SK-N-SH treated with all-trans-retinoic acid at 6 μM for 48 hours (cell line): ENCODE measurements at regions not wholly inside any gene's neighbourhood (a gene's known extent, or its start where the extent isn't known, plus 50 kb on each side); places are given as distances from the start of the nearest gene placed in this dataset.

Experiments used
- ATAC-seq: fragments of 200-7000 bp; cut with Tn5 transposase; 3 replicates; pipeline ENCODE4 v1.9.1; 2020; ENCODE audit warnings: mild to moderate bottlenecking, moderate library complexity
- ARNTL ChIP-seq: fragments of 450-650 bp; formaldehyde crosslinking; IDR thresholded peaks from 2 replicates; pipeline ENCODE4 v1.5.0; 2020; ENCODE audit warnings: low read depth, mild to moderate bottlenecking, moderate library complexity, borderline replicate concordance
- BACH2 ChIP-seq: fragments of 250-450 bp; sonication (Bioruptor Pico); IDR thresholded peaks from 2 replicates; pipeline ENCODE4 v1.9.0; 2021; ENCODE audit warnings: mild to moderate bottlenecking, borderline replicate concordance
- CSDC2 ChIP-seq: fragments of 250-450 bp; sonication (Bioruptor Pico); IDR thresholded peaks from 2 replicates; pipeline ENCODE4 v1.5.0; 2020; ENCODE audit warnings: mild to moderate bottlenecking, moderate library complexity
- ESRRG ChIP-seq: fragments of 250-450 bp; sonication (Bioruptor Pico); IDR thresholded peaks from 2 replicates; pipeline ENCODE4 v1.6.1; 2021; ENCODE audit warnings: mild to moderate bottlenecking
- GLIS3 ChIP-seq: fragments of 250-450 bp; sonication (Bioruptor Pico); IDR thresholded peaks from 2 replicates; pipeline ENCODE4 v1.5.0; 2020; ENCODE audit warnings: mild to moderate bottlenecking, moderate library complexity
- ISL1 ChIP-seq: fragments of 250-450 bp; sonication (Bioruptor Pico); IDR thresholded peaks from 2 replicates; pipeline ENCODE4 v2.1.2; 2022; ENCODE audit warnings: mild to moderate bottlenecking, moderate library complexity
- OSR1 ChIP-seq: fragments of 250-450 bp; sonication (Bioruptor Pico); IDR thresholded peaks from 2 replicates; pipeline ENCODE4 v1.8.0; 2022; ENCODE audit warnings: moderate library complexity, mild to moderate bottlenecking, inconsistent platforms
- PPARA ChIP-seq: fragments of 250-450 bp; sonication (Bioruptor Pico); IDR thresholded peaks from 2 replicates; pipeline ENCODE4 v1.5.0; 2020; ENCODE audit warnings: mild to moderate bottlenecking, borderline replicate concordance
- RARB ChIP-seq: fragments of 250-450 bp; sonication (Bioruptor Pico); IDR thresholded peaks from 2 replicates; pipeline ENCODE4 v1.8.0; 2021; ENCODE audit warnings: mild to moderate bottlenecking, moderate library complexity
- SNAI2 ChIP-seq: fragments of 250-450 bp; sonication (Bioruptor Pico); IDR thresholded peaks from 2 replicates; pipeline ENCODE4 v1.5.0; 2020; ENCODE audit warnings: mild to moderate bottlenecking, moderate library complexity
- TCF4 ChIP-seq: fragments of 250-450 bp; sonication (Bioruptor Pico); IDR thresholded peaks from 2 replicates; pipeline ENCODE4 v1.8.0; 2021; ENCODE audit warnings: mild to moderate bottlenecking, moderate library complexity, borderline replicate concordance
- TOX ChIP-seq: fragments of 250-450 bp; sonication (Bioruptor Pico); IDR thresholded peaks from 2 replicates; pipeline ENCODE4 v1.8.0; 2021; ENCODE audit warnings: mild to moderate bottlenecking, moderate library complexity, borderline replicate concordance
- ZC3H10 ChIP-seq: fragments of 250-450 bp; sonication (Bioruptor Pico); IDR thresholded peaks from 2 replicates; pipeline ENCODE4 v1.5.1; 2021; ENCODE audit warnings: mild to moderate bottlenecking, moderate library complexity
- ZFP3 ChIP-seq: fragments of 250-450 bp; sonication (Bioruptor Pico); IDR thresholded peaks from 2 replicates; pipeline ENCODE4 v1.5.0; 2020; ENCODE audit warnings: mild to moderate bottlenecking, moderate library complexity
- ZNF565 ChIP-seq: fragments of 450-650 bp; formaldehyde crosslinking; conservative IDR thresholded peaks from 2 replicates; pipeline ENCODE4 v1.5.0; 2020; ENCODE audit warnings: low read depth, mild to moderate bottlenecking, moderate library complexity
- ZNF70 ChIP-seq: fragments of 450-650 bp; formaldehyde crosslinking; IDR thresholded peaks from 2 replicates; pipeline ENCODE4 v1.5.0; 2020; ENCODE audit warnings: mild to moderate bottlenecking, moderate library complexity
- ZNF8 ChIP-seq: fragments of 450-650 bp; formaldehyde crosslinking; IDR thresholded peaks from 2 replicates; pipeline ENCODE4 v1.5.0; 2020; ENCODE audit warnings: mild to moderate bottlenecking, moderate library complexity
- TF ChIP-seq, protein P1 (sequence below): fragments of 250-450 bp; sonication (Bioruptor Pico); IDR thresholded peaks from 2 replicates; pipeline ENCODE4 v1.5.1; 2021; ENCODE audit warnings: mild to moderate bottlenecking, moderate library complexity
- TF ChIP-seq, protein P2 (sequence below): fragments of 250-450 bp; sonication (Bioruptor Pico); IDR thresholded peaks from 2 replicates; pipeline ENCODE4 v1.8.0; 2020; ENCODE audit warnings: mild to moderate bottlenecking, moderate library complexity, borderline replicate concordance
- TF ChIP-seq, protein P3 (sequence below): fragments of 250-450 bp; sonication (Bioruptor Pico); IDR thresholded peaks from 2 replicates; pipeline ENCODE4 v1.8.0; 2021; ENCODE audit warnings: low read depth, mild to moderate bottlenecking, moderate library complexity, borderline replicate concordance
- TF ChIP-seq, protein P4 (sequence below): fragments of 250-450 bp; sonication (Bioruptor Pico); IDR thresholded peaks from 2 replicates; pipeline ENCODE4 v1.5.0; 2020; ENCODE audit warnings: mild to moderate bottlenecking, moderate library complexity

DNA sequence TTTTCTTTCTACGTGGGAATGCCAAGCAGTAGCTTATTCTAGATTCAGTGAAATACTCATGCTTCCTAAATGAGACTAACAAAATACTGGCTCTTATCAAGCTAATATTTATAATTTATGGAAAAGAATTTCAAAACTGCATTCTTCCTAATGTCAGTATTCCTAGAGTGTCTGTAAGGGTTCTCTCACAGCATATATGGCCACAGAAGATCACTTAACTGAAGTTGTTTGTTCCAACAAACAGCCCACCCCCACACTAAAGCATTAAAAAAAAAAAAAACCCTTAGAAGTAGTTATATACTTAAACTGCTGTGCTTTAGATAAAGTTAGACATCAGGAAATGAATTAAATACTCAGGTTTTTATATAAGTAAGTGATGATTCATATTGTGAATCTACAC lies 247.7 kb upstream of the HSF2 start (continued):
- TF ChIP-seq, protein P1, sequence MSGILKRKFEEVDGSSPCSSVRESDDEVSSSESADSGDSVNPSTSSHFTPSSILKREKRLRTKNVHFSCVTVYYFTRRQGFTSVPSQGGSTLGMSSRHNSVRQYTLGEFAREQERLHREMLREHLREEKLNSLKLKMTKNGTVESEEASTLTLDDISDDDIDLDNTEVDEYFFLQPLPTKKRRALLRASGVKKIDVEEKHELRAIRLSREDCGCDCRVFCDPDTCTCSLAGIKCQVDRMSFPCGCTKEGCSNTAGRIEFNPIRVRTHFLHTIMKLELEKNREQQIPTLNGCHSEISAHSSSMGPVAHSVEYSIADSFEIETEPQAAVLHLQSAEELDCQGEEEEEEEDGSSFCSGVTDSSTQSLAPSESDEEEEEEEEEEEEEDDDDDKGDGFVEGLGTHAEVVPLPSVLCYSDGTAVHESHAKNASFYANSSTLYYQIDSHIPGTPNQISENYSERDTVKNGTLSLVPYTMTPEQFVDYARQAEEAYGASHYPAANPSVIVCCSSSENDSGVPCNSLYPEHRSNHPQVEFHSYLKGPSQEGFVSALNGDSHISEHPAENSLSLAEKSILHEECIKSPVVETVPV (CRISPR knock-in tag): no peak
- TF ChIP-seq ZC3H10 (CRISPR knock-in tag) (no peak), ZNF70 (no peak), ZFP3 (CRISPR knock-in tag) (no peak)

DNA sequence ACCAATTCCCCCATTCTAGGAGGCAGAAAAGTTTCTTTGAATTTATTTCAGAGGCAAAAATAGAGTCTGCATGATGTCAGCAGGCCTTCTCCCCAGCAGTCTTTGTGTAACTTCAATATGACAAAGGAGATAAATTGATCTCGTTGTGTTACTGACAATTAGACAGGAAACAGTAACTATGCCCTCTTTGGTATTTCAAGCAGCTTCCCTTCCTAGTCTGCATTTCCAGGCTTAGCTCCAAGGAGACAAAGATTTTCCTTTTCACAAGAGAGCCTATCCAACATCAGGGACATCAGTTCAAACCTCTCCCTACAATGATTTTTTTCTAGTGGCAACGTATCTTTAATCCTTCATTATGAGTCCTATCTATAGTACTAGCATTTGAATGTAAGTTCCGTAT lies 245.9 kb upstream of the HSF2 start:
- no peak for TF ChIP-seq RARB (CRISPR knock-in tag)
- TF ChIP-seq TOX (CRISPR knock-in tag): no peak
- no peak for TF ChIP-seq ZNF8 (CRISPR knock-in tag)
- no peak for TF ChIP-seq ZNF70
- TF ChIP-seq GLIS3 (CRISPR knock-in tag): no peak
- TF ChIP-seq ZFP3 (CRISPR knock-in tag): no peak
- no peak for TF ChIP-seq OSR1 (CRISPR knock-in tag)
- TF ChIP-seq ISL1 (CRISPR knock-in tag): no peak
- TF ChIP-seq, protein P2, sequence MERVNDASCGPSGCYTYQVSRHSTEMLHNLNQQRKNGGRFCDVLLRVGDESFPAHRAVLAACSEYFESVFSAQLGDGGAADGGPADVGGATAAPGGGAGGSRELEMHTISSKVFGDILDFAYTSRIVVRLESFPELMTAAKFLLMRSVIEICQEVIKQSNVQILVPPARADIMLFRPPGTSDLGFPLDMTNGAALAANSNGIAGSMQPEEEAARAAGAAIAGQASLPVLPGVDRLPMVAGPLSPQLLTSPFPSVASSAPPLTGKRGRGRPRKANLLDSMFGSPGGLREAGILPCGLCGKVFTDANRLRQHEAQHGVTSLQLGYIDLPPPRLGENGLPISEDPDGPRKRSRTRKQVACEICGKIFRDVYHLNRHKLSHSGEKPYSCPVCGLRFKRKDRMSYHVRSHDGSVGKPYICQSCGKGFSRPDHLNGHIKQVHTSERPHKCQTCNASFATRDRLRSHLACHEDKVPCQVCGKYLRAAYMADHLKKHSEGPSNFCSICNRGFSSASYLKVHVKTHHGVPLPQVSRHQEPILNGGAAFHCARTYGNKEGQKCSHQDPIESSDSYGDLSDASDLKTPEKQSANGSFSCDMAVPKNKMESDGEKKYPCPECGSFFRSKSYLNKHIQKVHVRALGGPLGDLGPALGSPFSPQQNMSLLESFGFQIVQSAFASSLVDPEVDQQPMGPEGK (CRISPR knock-in tag): no peak
- TF ChIP-seq ARNTL: no peak
- TF ChIP-seq, protein P3, sequence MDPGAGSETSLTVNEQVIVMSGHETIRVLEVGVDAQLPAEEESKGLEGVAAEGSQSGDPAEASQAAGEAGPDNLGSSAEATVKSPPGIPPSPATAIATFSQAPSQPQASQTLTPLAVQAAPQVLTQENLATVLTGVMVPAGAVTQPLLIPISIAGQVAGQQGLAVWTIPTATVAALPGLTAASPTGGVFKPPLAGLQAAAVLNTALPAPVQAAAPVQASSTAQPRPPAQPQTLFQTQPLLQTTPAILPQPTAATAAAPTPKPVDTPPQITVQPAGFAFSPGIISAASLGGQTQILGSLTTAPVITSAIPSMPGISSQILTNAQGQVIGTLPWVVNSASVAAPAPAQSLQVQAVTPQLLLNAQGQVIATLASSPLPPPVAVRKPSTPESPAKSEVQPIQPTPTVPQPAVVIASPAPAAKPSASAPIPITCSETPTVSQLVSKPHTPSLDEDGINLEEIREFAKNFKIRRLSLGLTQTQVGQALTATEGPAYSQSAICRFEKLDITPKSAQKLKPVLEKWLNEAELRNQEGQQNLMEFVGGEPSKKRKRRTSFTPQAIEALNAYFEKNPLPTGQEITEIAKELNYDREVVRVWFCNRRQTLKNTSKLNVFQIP (CRISPR knock-in tag): no peak
- no peak for TF ChIP-seq TCF4 (CRISPR knock-in tag)
- no peak for TF ChIP-seq SNAI2 (CRISPR knock-in tag)
- TF ChIP-seq, protein P1 (CRISPR knock-in tag): no peak
- TF ChIP-seq ESRRG (CRISPR knock-in tag): no peak
- TF ChIP-seq CSDC2: no peak
- TF ChIP-seq PPARA (CRISPR knock-in tag): no peak
- no peak for TF ChIP-seq ZC3H10 (CRISPR knock-in tag)
- TF ChIP-seq BACH2 (CRISPR knock-in tag): no peak
- ATAC-seq: no peak

DNA sequence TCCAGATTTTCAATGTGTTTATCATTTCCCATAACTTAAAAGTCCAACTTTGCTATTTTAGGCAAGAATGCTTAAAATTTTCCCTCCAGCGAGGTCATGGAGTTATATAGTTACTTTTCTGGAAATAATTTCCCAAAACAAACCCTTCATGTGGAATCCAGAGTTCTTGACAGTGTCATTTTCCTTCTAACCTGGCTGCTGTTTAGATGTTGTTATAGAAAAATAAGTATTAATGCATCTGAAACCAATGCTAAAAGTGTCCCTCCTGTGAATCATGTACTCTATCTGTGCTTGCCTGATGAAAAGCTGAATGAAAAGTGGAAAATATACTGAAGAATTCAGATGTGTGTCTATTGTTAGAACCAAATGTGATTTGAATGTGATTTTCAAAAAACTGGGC lies 245.3 kb upstream of the HSF2 start:
- TF ChIP-seq PPARA (CRISPR knock-in tag) (no peak), TCF4 (CRISPR knock-in tag) (no peak), BACH2 (CRISPR knock-in tag) (no peak), TOX (CRISPR knock-in tag) (no peak), ZNF565 (CRISPR knock-in tag) (no peak), ARNTL (no peak), OSR1 (CRISPR knock-in tag) (no peak), ISL1 (CRISPR knock-in tag) (no peak), ZNF8 (CRISPR knock-in tag) (no peak)
- TF ChIP-seq, protein P4, sequence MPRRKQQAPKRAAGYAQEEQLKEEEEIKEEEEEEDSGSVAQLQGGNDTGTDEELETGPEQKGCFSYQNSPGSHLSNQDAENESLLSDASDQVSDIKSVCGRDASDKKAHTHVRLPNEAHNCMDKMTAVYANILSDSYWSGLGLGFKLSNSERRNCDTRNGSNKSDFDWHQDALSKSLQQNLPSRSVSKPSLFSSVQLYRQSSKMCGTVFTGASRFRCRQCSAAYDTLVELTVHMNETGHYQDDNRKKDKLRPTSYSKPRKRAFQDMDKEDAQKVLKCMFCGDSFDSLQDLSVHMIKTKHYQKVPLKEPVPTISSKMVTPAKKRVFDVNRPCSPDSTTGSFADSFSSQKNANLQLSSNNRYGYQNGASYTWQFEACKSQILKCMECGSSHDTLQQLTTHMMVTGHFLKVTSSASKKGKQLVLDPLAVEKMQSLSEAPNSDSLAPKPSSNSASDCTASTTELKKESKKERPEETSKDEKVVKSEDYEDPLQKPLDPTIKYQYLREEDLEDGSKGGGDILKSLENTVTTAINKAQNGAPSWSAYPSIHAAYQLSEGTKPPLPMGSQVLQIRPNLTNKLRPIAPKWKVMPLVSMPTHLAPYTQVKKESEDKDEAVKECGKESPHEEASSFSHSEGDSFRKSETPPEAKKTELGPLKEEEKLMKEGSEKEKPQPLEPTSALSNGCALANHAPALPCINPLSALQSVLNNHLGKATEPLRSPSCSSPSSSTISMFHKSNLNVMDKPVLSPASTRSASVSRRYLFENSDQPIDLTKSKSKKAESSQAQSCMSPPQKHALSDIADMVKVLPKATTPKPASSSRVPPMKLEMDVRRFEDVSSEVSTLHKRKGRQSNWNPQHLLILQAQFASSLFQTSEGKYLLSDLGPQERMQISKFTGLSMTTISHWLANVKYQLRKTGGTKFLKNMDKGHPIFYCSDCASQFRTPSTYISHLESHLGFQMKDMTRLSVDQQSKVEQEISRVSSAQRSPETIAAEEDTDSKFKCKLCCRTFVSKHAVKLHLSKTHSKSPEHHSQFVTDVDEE: no peak
- TF ChIP-seq, protein P1 (CRISPR knock-in tag): no peak
- ATAC-seq: no peak
